Ectodermal cell (in vitro differentiated cells): ENCODE measurements at regions not wholly inside any gene's neighbourhood (a gene's known extent, or its start where the extent isn't known, plus 50 kb on each side); places are given as distances from the start of the nearest gene placed in this dataset.
"Not testable (repeated sequence)": the region's sequence is repeated elsewhere in the genome, so short reads cannot be mapped to it uniquely, and the experiment has no call there.

ENCODE experiments used
- H3K27ac ChIP-seq: 2 replicates; pipeline ENCODE4 v1.7.0; 2013; ENCODE audit warnings: mild to moderate bottlenecking, low read depth, low read length; ENCODE audit not compliant: insufficient read depth, poor library complexity, severe bottlenecking
- H3K27me3 ChIP-seq: 2 replicates; pipeline ENCODE4 v1.7.0; 2013; ENCODE audit warnings: mild to moderate bottlenecking, low read length; ENCODE audit not compliant: insufficient read depth, control insufficient read depth, poor library complexity, severe bottlenecking
- H3K36me3 ChIP-seq: one replicate; pipeline ENCODE4 v1.7.0; 2013; ENCODE audit warnings: low read length; ENCODE audit not compliant: control insufficient read depth, insufficient read depth
- H3K4me1 ChIP-seq: one replicate; pipeline ENCODE4 v1.7.0; 2013; ENCODE audit warnings: low read length; ENCODE audit not compliant: control insufficient read depth, insufficient read depth
- H3K4me3 ChIP-seq: 2 replicates; pipeline ENCODE4 v1.7.0; 2013; ENCODE audit warnings: low read depth, low read length, control low read depth; ENCODE audit not compliant: insufficient read depth
- H3K9me3 ChIP-seq: 2 replicates; pipeline ENCODE4 v1.7.0; 2013; ENCODE audit warnings: mild to moderate bottlenecking, low read length, moderate library complexity; ENCODE audit not compliant: control insufficient read depth
- WGBS, 2 experiments: methylation state at CpG; one replicate each; pipeline ENCODE4 v1.1.7; 2013; ENCODE audit warnings: missing lambda C conversion rate in 2 of 2; 5-methylcytosine and 5-hydroxymethylcytosine counted together

DNA sequence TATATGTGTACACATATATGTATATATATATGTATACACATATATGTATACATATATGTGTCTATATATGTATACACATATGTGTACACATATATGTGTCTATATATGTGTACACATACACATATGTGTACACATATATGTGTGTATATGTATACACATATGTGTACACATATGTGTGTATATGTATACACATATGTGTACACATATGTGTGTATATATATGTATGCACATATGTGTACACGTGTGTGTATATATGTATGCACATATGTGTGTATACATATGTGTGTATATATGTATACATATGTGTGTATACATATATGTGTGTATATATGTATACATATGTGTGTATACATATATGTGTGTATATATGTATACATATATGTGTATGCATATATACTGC, 76.7 kb upstream of the RBPJ start:
- H3K4me3 ChIP-seq, H3K9me3 ChIP-seq, H3K4me1 ChIP-seq, H3K27me3 ChIP-seq, H3K36me3 ChIP-seq, H3K27ac ChIP-seq: not testable (repeated sequence)
- 38% methylated on average over 1 of the region's 1 CpG; no CpG with 5 or more reads in 1 of the 2 experiments for WGBS, 2 experiments

GRCh38 chr4:26248647-26249046, 72.2 kb upstream of the RBPJ start:
- Histone ChIP-seq H3K9me3 (no peaks in the 10 kb centered on the region), H3K27ac (no peak overlapping the region), H3K36me3 (no peaks in the 10 kb centered on the region), H3K27me3 (no peaks in the 10 kb centered on the region), H3K4me3 (no peak overlapping the region), H3K4me1 (no peaks in the 10 kb centered on the region)

DNA sequence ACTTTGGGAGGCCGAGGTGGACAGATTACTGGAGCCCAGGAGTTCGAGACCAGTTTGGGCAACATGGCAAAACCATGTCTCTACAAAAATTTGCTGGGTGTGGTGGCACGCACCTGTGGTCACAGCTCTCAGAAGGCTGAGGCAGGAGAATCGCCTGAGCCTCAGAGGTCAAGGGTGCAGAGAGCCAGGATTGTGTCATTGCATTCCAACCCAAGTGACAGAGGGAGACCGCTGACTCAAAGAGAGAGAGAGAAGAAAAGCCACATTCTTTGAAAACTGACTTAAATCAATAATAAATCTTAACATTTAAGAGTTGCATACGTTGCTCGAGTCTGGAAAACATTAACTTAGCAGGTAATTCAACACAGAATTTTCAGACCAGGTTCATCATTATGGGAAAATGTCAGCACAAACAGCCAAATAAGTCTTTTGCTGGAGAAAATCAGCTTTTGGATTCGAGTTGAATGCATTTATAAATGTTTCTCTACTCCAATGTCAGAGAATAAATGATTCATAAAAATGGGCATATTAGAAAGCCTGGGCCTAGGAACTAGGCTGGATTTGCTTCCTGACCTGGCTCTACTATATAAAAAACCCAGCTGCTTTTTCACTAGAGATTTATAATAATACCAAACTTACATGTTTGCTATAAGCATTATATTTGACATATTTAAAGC, 68.3 kb upstream of the RBPJ start:
- H3K27me3 ChIP-seq: no peaks in the 10 kb centered on the region
- WGBS, 2 experiments: 88 to 93% methylated on average over 7 to 8 of the region's 8 CpGs
- H3K27ac ChIP-seq: no peak overlapping the region

GRCh38 chr4:26253968-26254367, 66.8 kb upstream of the RBPJ start:
- Histone ChIP-seq H3K4me3 (no peak overlapping the region), H3K27me3 (no peaks in the 10 kb centered on the region), H3K27ac (no peak overlapping the region), H3K9me3 (no peaks in the 10 kb centered on the region), H3K4me1 (no peaks in the 10 kb centered on the region), H3K36me3 (no peaks in the 10 kb centered on the region)
- WGBS, 2 experiments: 90 to 92% methylated on average over 3 of the region's 3 CpGs

More for the DNA sequence above, 68.3 kb upstream of the RBPJ start:
- Histone ChIP-seq H3K4me1 (no peaks in the 10 kb centered on the region), H3K36me3 (no peaks in the 10 kb centered on the region), H3K9me3 (no peaks in the 10 kb centered on the region), H3K4me3 (no peak overlapping the region)

DNA sequence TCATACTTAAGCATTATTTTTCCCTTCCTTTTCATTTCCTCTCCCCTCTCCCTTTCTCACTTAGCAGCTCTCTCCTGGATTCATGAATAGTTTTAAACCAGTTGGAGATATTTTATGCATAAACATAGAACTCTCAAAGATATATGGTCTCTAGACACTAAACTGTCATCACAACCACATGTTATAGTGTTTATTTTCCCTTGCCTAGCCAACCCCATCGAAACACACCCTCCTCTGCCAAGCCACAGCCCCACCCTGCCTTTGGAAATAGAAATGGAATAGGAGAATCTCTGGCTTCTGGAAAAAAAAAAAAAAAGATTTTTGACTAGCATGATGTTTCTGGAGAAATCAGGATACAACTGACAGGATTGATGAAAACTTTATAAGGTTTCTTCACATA, 64.8 kb upstream of the RBPJ start:
- no peak overlapping the region for H3K4me3 ChIP-seq
- 100% methylated on average over 1 of the region's 1 CpG; no CpG with 5 or more reads in 1 of the 2 experiments for WGBS, 2 experiments
- no peaks in the 10 kb centered on the region for H3K9me3 ChIP-seq
- no peak overlapping the region for H3K27ac ChIP-seq
- no peaks in the 10 kb centered on the region for H3K27me3 ChIP-seq
- H3K36me3 ChIP-seq: no peaks in the 10 kb centered on the region
- no peaks in the 10 kb centered on the region for H3K4me1 ChIP-seq

DNA sequence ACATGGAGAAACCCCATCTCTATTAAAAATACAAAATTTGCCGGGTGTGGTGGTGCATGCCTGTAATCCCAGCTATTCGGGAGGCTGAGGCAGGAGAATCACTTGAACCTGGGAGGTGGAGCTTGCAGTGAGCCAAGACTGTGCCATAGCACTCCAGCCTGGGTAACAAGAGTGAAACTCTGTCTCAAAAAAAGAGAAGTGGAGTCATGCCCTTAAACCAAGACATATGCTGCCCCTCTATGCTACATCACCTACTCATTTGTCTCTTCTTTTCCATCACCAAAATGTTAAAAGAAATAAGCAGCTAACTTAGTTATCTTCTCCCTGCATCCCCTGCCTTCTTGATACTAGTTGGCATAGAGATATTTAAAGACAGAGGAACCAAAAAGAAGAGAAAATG, 63.4 kb upstream of the RBPJ start:
- H3K27ac ChIP-seq, H3K36me3 ChIP-seq, H3K4me3 ChIP-seq, H3K27me3 ChIP-seq, H3K4me1 ChIP-seq, H3K9me3 ChIP-seq: not testable (repeated sequence)
- 95 to 97% methylated on average over 2 of the region's 2 CpGs for WGBS, 2 experiments

DNA sequence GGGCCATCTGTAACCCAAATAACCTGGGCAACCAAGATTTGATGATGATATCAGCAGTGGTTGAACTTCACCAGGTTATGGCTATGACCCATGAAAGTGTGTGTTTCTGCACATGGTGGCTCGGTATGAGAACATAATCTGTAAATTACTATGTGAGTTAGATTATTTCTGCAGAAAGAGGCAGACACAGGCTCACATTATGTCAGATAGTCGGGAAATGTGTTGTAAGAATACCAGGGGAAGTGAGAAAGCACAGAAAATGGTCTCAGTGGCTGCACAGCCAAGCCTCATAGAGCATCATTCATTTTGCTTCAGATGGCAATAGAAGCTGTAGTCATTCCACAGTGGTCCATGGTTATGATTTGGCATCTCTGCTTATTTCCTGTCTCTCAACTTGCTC, 63.0 kb upstream of the RBPJ start:
- WGBS, 2 experiments: 91 to 93% methylated on average over 2 of the region's 2 CpGs
- no peaks in the 10 kb centered on the region for H3K9me3 ChIP-seq
- no peaks in the 10 kb centered on the region for H3K27me3 ChIP-seq

DNA sequence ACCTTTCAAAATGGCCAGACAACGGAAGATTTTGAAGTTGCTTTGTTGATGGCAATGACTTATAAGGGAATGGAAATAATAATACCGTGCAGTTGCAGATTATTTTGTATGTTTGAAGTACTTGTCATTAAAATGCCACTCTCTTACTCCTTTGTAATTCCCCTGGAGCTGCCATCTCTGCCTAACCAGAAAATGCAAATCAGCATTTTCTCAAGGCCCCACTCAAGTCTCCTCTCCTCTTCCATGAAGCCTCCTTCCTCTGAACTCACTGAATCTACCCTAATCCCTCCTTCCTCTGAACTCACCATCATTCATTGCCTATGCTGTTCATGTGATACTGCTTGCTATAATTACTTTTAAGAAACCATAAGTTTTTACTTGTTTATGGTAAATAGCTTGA, 60.2 kb upstream of the RBPJ start:
- Histone ChIP-seq H3K27ac (no peak overlapping the region), H3K4me1 (no peaks in the 10 kb centered on the region), H3K27me3 (no peaks in the 10 kb centered on the region), H3K4me3 (no peak overlapping the region), H3K9me3 (no peaks in the 10 kb centered on the region), H3K36me3 (no peaks in the 10 kb centered on the region)
- WGBS, 2 experiments: 83 to 89% methylated on average over 2 of the region's 2 CpGs

More for the DNA sequence above, 63.0 kb upstream of the RBPJ start:
- Histone ChIP-seq H3K4me1 (no peaks in the 10 kb centered on the region), H3K36me3 (no peaks in the 10 kb centered on the region), H3K27ac (no peak overlapping the region), H3K4me3 (no peak overlapping the region)

GRCh38 chr4:26261405-26261804, 59.4 kb upstream of the RBPJ start:
- H3K36me3 ChIP-seq: no peaks in the 10 kb centered on the region
- no peak overlapping the region for H3K27ac ChIP-seq
- H3K4me1 ChIP-seq: no peaks in the 10 kb centered on the region
- H3K4me3 ChIP-seq: no peak overlapping the region
- 75 to 93% methylated on average over 2 of the region's 2 CpGs for WGBS, 2 experiments
- no peaks in the 10 kb centered on the region for H3K27me3 ChIP-seq
- H3K9me3 ChIP-seq: no peaks in the 10 kb centered on the region

- Histone ChIP-seq H3K9me3 (no peaks in the 10 kb centered on the region), H3K36me3 (no peaks in the 10 kb centered on the region), H3K27me3 (no peaks in the 10 kb centered on the region), H3K4me3 (no peak overlapping the region), H3K4me1 (no peaks in the 10 kb centered on the region), H3K27ac (no peak overlapping the region)
- WGBS, 2 experiments: 83 to 84% methylated on average over 5 of the region's 5 CpGs
These were observed 57.6 kb upstream of the RBPJ start for GRCh38 chr4:26263165-26263564.

GRCh38 chr4:26264109-26264508, 56.7 kb upstream of the RBPJ start:
- no peaks in the 10 kb centered on the region for H3K4me1 ChIP-seq
- WGBS, 2 experiments: 95 to 98% methylated on average over 5 of the region's 5 CpGs
- no peak overlapping the region for H3K27ac ChIP-seq
- no peaks in the 10 kb centered on the region for H3K27me3 ChIP-seq
- H3K9me3 ChIP-seq: no peaks in the 10 kb centered on the region
- no peaks in the 10 kb centered on the region for H3K36me3 ChIP-seq
- no peak overlapping the region for H3K4me3 ChIP-seq
